H9 (cell line): ENCODE measurements at regions not wholly inside any gene's neighbourhood (a gene's known extent, or its start where the extent isn't known, plus 50 kb on each side); places are given as distances from the start of the nearest gene placed in this dataset.

ENCODE experiments used
- DNase-seq: peaks from one replicate; pipeline ENCODE4 v3.0.0-alpha.2; 2017
- H2AFZ ChIP-seq: one replicate; pipeline ENCODE4 v1.6.1; 2013; ENCODE audit warnings: mild to moderate bottlenecking, low read length, control low read depth, moderate library complexity
- H2AK5ac ChIP-seq: 2 replicates; pipeline ENCODE4 v1.6.1; 2013; ENCODE audit warnings: low read length, control low read depth, mixed read lengths; ENCODE audit not compliant: insufficient read length
- H2BK120ac ChIP-seq: one replicate; pipeline ENCODE4 v1.6.1; 2013; ENCODE audit warnings: low read depth, mild to moderate bottlenecking, low read length, control low read depth, inconsistent platforms; ENCODE audit not compliant: poor library complexity, severe bottlenecking
- H2BK12ac ChIP-seq: 2 replicates; pipeline ENCODE4 v1.6.1; 2013; ENCODE audit warnings: low read length, control low read depth, mixed read lengths, low read depth; ENCODE audit not compliant: insufficient read length
- H2BK15ac ChIP-seq: 2 replicates; pipeline ENCODE4 v1.6.1; 2013; ENCODE audit warnings: low read depth, low read length, control low read depth
- H2BK20ac ChIP-seq: one replicate; pipeline ENCODE4 v1.6.1; 2013; ENCODE audit warnings: low read depth, mild to moderate bottlenecking, low read length, control low read depth, inconsistent platforms; ENCODE audit not compliant: poor library complexity, severe bottlenecking
- H2BK5ac ChIP-seq: 2 replicates; pipeline ENCODE4 v1.6.1; 2013; ENCODE audit warnings: low read length, control low read depth, mixed read lengths; ENCODE audit not compliant: insufficient read length
- H3K14ac ChIP-seq: 2 replicates; pipeline ENCODE4 v1.6.1; 2013; ENCODE audit warnings: low read length, control low read depth; ENCODE audit not compliant: insufficient read depth
- H3K18ac ChIP-seq: 2 replicates; pipeline ENCODE4 v1.6.1; 2013; ENCODE audit warnings: low read depth, mild to moderate bottlenecking, mixed read lengths, low read length, control low read depth; ENCODE audit not compliant: insufficient read length
- H3K23ac ChIP-seq: 2 replicates; pipeline ENCODE4 v1.6.1; 2013; ENCODE audit warnings: low read length, control low read depth, mixed read lengths, low read depth; ENCODE audit not compliant: insufficient read length
- H3K23me2 ChIP-seq: 2 replicates; pipeline ENCODE4 v1.6.1; 2013; ENCODE audit warnings: low read depth, mild to moderate bottlenecking, mixed read lengths, low read length, control low read depth; ENCODE audit not compliant: insufficient read length, poor library complexity, severe bottlenecking
- H3K27ac ChIP-seq: 2 replicates; pipeline ENCODE4 v1.5.1; 2013; ENCODE audit warnings: low read length, control low read depth, mixed read lengths, low read depth; ENCODE audit not compliant: insufficient read length
- H3K27me3 ChIP-seq: 2 replicates; pipeline ENCODE4 v1.6.1; 2013; ENCODE audit warnings: low read length, control low read depth, inconsistent platforms; ENCODE audit not compliant: insufficient read depth
- H3K4ac ChIP-seq: 2 replicates; pipeline ENCODE4 v1.6.1; 2013; ENCODE audit warnings: low read depth, mild to moderate bottlenecking, control low read depth, inconsistent platforms, low read length, moderate library complexity
- H3K4me1 ChIP-seq: 2 replicates; pipeline ENCODE4 v1.6.1; 2013; ENCODE audit warnings: low read length, control low read depth, inconsistent platforms; ENCODE audit not compliant: insufficient read depth
- H3K4me2 ChIP-seq: 2 replicates; pipeline ENCODE4 v1.6.1; 2013; ENCODE audit warnings: low read length, control low read depth, mixed read lengths; ENCODE audit not compliant: insufficient read length, insufficient read depth
- H3K56ac ChIP-seq: 2 replicates; pipeline ENCODE4 v1.6.1; 2013; ENCODE audit warnings: low read depth, mild to moderate bottlenecking, mixed read lengths, low read length, control low read depth; ENCODE audit not compliant: insufficient read length
- H3K79me1 ChIP-seq: 2 replicates; pipeline ENCODE4 v1.6.1; 2013; ENCODE audit warnings: low read depth, mild to moderate bottlenecking, moderate library complexity, low read length, control low read depth, inconsistent platforms; ENCODE audit not compliant: insufficient read depth, poor library complexity, severe bottlenecking
- H3K79me2 ChIP-seq: 2 replicates; pipeline ENCODE4 v1.6.1; 2013; ENCODE audit warnings: low read length, control low read depth, inconsistent platforms; ENCODE audit not compliant: insufficient read depth
- H3K9ac ChIP-seq: 2 replicates; pipeline ENCODE4 v1.6.1; 2013; ENCODE audit warnings: low read length, control low read depth, mixed read lengths; ENCODE audit not compliant: insufficient read length; ENCODE audit errors: extremely low read depth
- H3K9me3 ChIP-seq: one replicate; pipeline ENCODE4 v1.6.1; 2013; ENCODE audit warnings: low read depth, low read length, inconsistent platforms; ENCODE audit not compliant: control insufficient read depth
- H3T11ph ChIP-seq: one replicate; pipeline ENCODE4 v1.6.1; 2013; ENCODE audit warnings: mild to moderate bottlenecking, low read length, control low read depth, inconsistent platforms
- H4K20me1 ChIP-seq: one replicate; pipeline ENCODE4 v1.6.1; 2013; ENCODE audit not compliant: control insufficient read depth, insufficient read length, insufficient read depth
- H4K5ac ChIP-seq: 2 replicates; pipeline ENCODE4 v1.6.1; 2013; ENCODE audit warnings: low read depth, mild to moderate bottlenecking, mixed read lengths, low read length, control low read depth; ENCODE audit not compliant: insufficient read length
- H4K8ac ChIP-seq: replicated peaks from 2 replicates; pipeline ENCODE4 v1.6.1; 2013; ENCODE audit warnings: low read length, control low read depth, mixed read lengths, low read depth; ENCODE audit not compliant: insufficient read length
- H4K91ac ChIP-seq: 2 replicates; pipeline ENCODE4 v1.6.1; 2013; ENCODE audit warnings: low read depth, mild to moderate bottlenecking, moderate library complexity, mixed read lengths, low read length, control low read depth; ENCODE audit not compliant: insufficient read length
- H3K27ac Mint-ChIP-seq, 3 experiments: 2 replicates in 2 of 3; 3 replicates in 1 of 3; pipeline ENCODE4 v1.8.0; 2020 to 2021; ENCODE audit warnings: mixed read lengths in 3 of 3, mild to moderate bottlenecking in 1 of 3, moderate library complexity in 1 of 3
- H3K27me3 Mint-ChIP-seq: 2 replicates; pipeline ENCODE4 v1.8.0; 2021; ENCODE audit warnings: low read depth, mild to moderate bottlenecking, moderate library complexity, mixed read lengths
- H3K36me3 Mint-ChIP-seq, 3 experiments: 2 replicates in 2 of 3; 3 replicates in 1 of 3; pipeline ENCODE4 v1.8.0; 2020 to 2021; ENCODE audit warnings: low read depth in 3 of 3, mixed read lengths in 3 of 3; ENCODE audit not compliant: insufficient read depth in 1 of 3
- H3K4me1 Mint-ChIP-seq, 2 experiments: 2 replicates each; pipeline ENCODE4 v1.8.0; 2020; ENCODE audit warnings: mixed read lengths in 2 of 2
- H3K4me3 Mint-ChIP-seq, 2 experiments: 2 replicates in 1 of 2; 3 replicates in 1 of 2; pipeline ENCODE4 v1.8.0; 2020 to 2021; ENCODE audit warnings: mild to moderate bottlenecking in 2 of 2, mixed read lengths in 2 of 2, moderate library complexity in 1 of 2
- H3K9me3 Mint-ChIP-seq, 2 experiments: 2 replicates in 1 of 2; 3 replicates in 1 of 2; pipeline ENCODE4 v1.8.0; 2020; ENCODE audit warnings: mild to moderate bottlenecking in 2 of 2, mixed read lengths in 2 of 2, moderate library complexity in 1 of 2
- CTCF ChIP-seq: fragments of 200-600 bp; sonication (generic); conservative IDR thresholded peaks from 3 replicates; pipeline ENCODE4 v1.8.0; 2021; ENCODE audit warnings: antibody characterized with exemption, mild to moderate bottlenecking
- WGBS: extraction: QIAGEN DNeasy Blood & Tissue Kit; methylation state at CpG from one replicate; pipeline ENCODE4 v1.1.7; 2013; ENCODE audit warnings: missing lambda C conversion rate, low lambda C conversion rate, mixed read lengths; ENCODE audit not compliant: insufficient read length; ENCODE audit errors: extremely low coverage; 5-methylcytosine and 5-hydroxymethylcytosine counted together

DNA sequence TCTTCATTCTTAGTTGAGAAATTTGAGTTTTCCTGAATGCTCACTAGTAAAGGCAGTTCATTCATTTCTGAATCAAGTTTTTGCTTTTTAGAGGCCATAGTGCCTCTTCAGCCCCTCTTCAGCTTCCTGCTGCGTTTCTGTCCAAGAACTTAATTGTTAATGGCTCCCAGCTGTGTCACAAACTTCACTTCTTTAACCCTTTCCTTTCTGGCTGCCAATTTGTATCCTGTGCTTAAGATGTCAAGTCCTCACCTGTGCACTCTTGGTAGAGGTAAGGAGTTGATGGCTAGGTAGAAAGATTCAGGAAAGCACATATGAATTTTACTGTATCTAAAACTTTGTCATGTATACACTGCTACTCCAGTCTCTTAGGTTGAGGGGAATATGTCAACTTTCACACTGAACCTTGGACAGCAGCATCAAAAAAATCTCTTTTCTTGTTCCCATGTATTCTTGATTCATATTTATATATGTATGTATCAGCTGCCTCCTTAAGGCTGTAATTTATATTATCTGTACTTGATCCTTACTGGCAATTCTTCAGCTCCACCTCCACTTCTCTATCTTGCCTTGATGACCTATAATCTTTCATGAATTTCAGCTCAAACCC lies 612.8 kb downstream of the LMO4 start:
- no peak overlapping the region for H3K4me2 ChIP-seq
- H3K18ac ChIP-seq: no peak overlapping the region

More for the DNA sequence above, 612.8 kb downstream of the LMO4 start:
- Histone ChIP-seq H3T11ph (no peak overlapping the region), H3K79me1 (no peaks in the 10 kb centered on the region), H3K14ac (no peak overlapping the region), H3K56ac (no peak overlapping the region), H4K5ac (no peak overlapping the region), H3K4me1 (no peaks in the 10 kb centered on the region; the same call in 1 of the 2 replicates), H4K20me1 (no peaks in the 10 kb centered on the region), H4K8ac (no peak overlapping the region), H2BK5ac (no peak overlapping the region), H3K27ac (no peak overlapping the region), H3K79me2 (no peaks in the 10 kb centered on the region), H3K23ac (no peak overlapping the region), H2AFZ (no peak overlapping the region), H3K9ac (no peak overlapping the region), H2BK12ac (no peak overlapping the region), H3K9me3 (no peaks in the 10 kb centered on the region), H2BK20ac (no peak overlapping the region), H2AK5ac (no peak overlapping the region), H3K23me2 (no peaks in the 10 kb centered on the region), H4K91ac (no peak overlapping the region), H2BK15ac (no peak overlapping the region), H3K27me3 (no peaks in the 10 kb centered on the region), H3K4ac (no peak overlapping the region), H2BK120ac (no peak overlapping the region)
- TF ChIP-seq CTCF: no peak
- no peak for DNase-seq
- peaks cover 4% of the 10 kb centered on the region; the same call in 1 of the 2 replicates for H3K27me3 Mint-ChIP-seq
- no peak overlapping the region for H3K4me3 Mint-ChIP-seq
- H3K4me1 Mint-ChIP-seq: peaks cover 34 to 37% of the 10 kb centered on the region in 2 experiments
- no peaks in the 10 kb centered on the region for H3K9me3 Mint-ChIP-seq
- H3K27ac Mint-ChIP-seq: peak overlapping the region in 2 of 3 experiments; percentile 3 to 38; a peak in 1 of 7 replicates
- peaks cover 0 to 5% (median 0%) of the 10 kb centered on the region in 3 experiments; a peak in 3 of 7 replicates for H3K36me3 Mint-ChIP-seq
- no CpG with 5 or more reads among the region's 1 CpG for WGBS
